Upper lobe of left lung (tissue), 4 donors: ENCODE measurements at regions not wholly inside any gene's neighbourhood (a gene's known extent, or its start where the extent isn't known, plus 50 kb on each side); places are given as distances from the start of the nearest gene placed in this dataset.

Experiments used
- CTCF ChIP-seq, 6 experiments: fragments of 450-650 bp in 4 of 6; fragments of 200-600 bp in 2 of 6; sonication (generic) in 2 of 6; IDR thresholded peaks; one replicate each; pipeline ENCODE4 v1.5.1; 2016 to 2019; ENCODE audit warnings: antibody characterized with exemption in 6 of 6
- EP300 ChIP-seq, 4 donors: sonication (generic); formaldehyde crosslinking; IDR thresholded peaks; one replicate each; pipeline ENCODE4 v1.5.1; 2017; ENCODE audit warnings: antibody characterized with exemption in 4 of 4, control low read depth in 2 of 4
- POLR2AphosphoS5 ChIP-seq, 2 donors: sonication (generic); formaldehyde crosslinking; IDR thresholded peaks; one replicate each; pipeline ENCODE4 v1.5.1; 2017; ENCODE audit warnings: antibody characterized with exemption in 2 of 2

- no peak for TF ChIP-seq CTCF (IDR thresholded peaks at IDR 0.05)
- no peak for TF ChIP-seq POLR2AphosphoS5 (IDR thresholded peaks at IDR 0.05)
- no peak for TF ChIP-seq EP300 (IDR thresholded peaks at IDR 0.05)
Measured at GRCh38 chr12:94053676-94054075, 94.7 kb upstream of the PLXNC1 start.
